ENCODE measurements at regions not wholly inside any gene's neighbourhood (a gene's known extent, or its start where the extent isn't known, plus 50 kb on each side); places are given as distances from the start of the nearest gene placed in this dataset.

DNA sequence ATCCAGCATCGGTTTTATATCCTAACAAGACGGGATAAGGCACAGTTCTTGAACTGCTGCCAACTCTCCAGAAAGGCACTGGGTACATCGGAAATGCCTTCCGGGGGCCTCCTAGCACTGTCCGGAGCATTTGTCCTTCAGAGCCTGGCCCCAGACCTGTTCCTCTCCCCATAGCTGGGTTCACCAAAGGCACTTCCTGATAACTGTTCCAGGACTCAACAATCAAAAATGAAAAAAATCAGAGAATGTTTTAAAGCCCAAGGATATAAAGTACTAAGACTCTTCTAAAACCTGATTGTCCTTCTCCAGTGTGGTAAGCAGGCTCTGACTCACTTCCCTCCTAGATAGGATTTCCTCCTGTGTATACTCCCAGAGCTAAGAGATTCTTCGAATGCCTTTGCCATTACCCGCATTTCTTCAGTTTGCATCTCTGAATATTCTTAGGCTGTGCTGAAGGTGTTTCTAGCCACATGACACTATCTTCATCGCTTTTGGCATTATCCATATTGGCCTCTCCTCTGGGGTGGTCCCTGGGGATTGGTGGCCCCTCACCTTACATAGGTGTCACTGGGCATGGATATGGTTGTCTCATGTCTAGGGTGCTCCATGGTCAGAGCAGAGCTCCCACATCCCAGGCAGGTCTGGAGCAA lies 112.9 kb downstream of the ZBTB18 start:
- H3K4me1 ChIP-seq: peaks cover 22% of the 10 kb centered on the region
- peak; percentile 27 for DNase-seq
- H3K27me3 ChIP-seq (ENCODE audit: low read depth): no peaks in the 10 kb centered on the region
- H3K9me3 ChIP-seq (replicated peaks): no peaks in the 10 kb centered on the region
- H3K36me3 ChIP-seq: no peaks in the 10 kb centered on the region
- H3K27ac ChIP-seq (replicated peaks): peak overlapping the region; percentile 87
- TF ChIP-seq, protein P1, sequence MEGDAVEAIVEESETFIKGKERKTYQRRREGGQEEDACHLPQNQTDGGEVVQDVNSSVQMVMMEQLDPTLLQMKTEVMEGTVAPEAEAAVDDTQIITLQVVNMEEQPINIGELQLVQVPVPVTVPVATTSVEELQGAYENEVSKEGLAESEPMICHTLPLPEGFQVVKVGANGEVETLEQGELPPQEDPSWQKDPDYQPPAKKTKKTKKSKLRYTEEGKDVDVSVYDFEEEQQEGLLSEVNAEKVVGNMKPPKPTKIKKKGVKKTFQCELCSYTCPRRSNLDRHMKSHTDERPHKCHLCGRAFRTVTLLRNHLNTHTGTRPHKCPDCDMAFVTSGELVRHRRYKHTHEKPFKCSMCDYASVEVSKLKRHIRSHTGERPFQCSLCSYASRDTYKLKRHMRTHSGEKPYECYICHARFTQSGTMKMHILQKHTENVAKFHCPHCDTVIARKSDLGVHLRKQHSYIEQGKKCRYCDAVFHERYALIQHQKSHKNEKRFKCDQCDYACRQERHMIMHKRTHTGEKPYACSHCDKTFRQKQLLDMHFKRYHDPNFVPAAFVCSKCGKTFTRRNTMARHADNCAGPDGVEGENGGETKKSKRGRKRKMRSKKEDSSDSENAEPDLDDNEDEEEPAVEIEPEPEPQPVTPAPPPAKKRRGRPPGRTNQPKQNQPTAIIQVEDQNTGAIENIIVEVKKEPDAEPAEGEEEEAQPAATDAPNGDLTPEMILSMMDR (IDR thresholded peaks at IDR 0.05; ENCODE audit: borderline replicate concordance): no peak
- H3K4me3 ChIP-seq: no peak overlapping the region
- intact Hi-C loops (cut with micrococcal nuclease): no loop called here

DNA sequence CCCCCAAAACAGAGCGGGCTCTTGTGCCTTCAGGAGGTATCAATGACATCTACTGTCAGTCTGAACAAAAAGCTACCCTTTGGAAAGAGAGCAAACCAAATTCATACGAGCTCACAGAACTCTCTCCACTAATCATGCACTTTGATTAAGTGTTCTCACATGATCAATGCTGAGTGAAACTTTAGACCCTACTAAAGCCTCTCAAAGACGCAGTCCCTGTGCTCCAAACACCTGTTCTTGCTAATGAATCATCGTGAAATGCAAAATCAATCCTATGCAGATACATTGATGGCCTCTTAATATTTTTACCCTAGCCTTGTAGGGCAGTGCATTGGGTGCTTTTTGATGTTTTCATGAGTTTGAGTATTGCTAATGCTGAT lies 113.4 kb downstream of the ZBTB18 start:
- H3K4me1 ChIP-seq: peaks cover 22% of the 10 kb centered on the region

DNA sequence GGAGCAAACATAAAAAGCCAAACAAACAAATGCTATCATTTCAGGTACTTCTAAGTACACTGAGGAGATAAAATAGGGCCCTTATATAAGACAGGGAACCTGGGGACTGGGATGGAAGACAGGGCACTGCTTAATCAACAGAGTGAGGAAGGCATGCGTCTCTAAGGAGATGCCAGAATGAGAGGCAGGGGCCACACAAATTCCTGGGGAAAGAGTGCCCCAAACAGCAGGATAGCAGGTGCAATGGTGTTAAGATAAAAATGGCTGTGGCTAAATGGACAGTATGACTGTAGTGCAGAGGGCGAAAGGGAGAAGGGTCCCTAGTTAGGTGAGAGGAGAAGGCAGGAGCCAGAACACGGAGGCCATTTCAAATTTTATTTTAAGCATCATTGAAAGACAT lies 113.9 kb downstream of the ZBTB18 start:
- Histone ChIP-seq H3K9me3 (replicated peaks) (no peaks in the 10 kb centered on the region), H3K27ac (replicated peaks) (peak overlapping the region; percentile 87), H3K27me3 (ENCODE audit: low read depth) (no peaks in the 10 kb centered on the region), H3K4me3 (no peak overlapping the region), H3K36me3 (no peaks in the 10 kb centered on the region), H3K4me1 (peaks cover 22% of the 10 kb centered on the region)
- no peak for DNase-seq
- intact Hi-C loops (cut with micrococcal nuclease): no loop called here
- TF ChIP-seq, protein P1 (IDR thresholded peaks at IDR 0.05; ENCODE audit: borderline replicate concordance): no peak

More for the DNA sequence above, 113.4 kb downstream of the ZBTB18 start:
- TF ChIP-seq, protein P1 (IDR thresholded peaks at IDR 0.05; ENCODE audit: borderline replicate concordance): no peak
- Histone ChIP-seq H3K36me3 (no peaks in the 10 kb centered on the region), H3K9me3 (replicated peaks) (no peaks in the 10 kb centered on the region), H3K4me3 (no peak overlapping the region), H3K27me3 (ENCODE audit: low read depth) (no peaks in the 10 kb centered on the region), H3K27ac (replicated peaks) (peak overlapping the region; percentile 87)
- intact Hi-C loops (cut with micrococcal nuclease): no loop called here
- DNase-seq: no peak

DNA sequence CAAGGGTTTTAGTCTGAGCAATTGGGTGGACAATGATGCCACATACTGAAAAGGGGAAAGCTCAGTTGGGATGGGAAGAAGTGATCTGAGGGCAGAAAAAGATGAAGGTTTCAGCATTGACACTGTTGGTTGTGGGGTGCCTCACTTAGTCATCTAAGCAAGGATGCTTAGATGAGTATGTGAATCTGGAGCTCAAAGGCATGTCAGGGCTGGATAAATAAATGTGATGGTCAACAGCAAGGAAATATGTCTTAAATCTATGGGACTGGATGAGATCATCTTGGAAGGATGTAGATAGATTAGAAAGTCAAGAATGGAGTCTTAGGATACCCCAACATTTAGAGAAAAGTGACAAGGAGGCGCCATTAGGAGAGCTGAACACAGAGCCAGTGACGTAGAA lies 114.6 kb downstream of the ZBTB18 start:
- no peak for DNase-seq
- intact Hi-C loops (cut with micrococcal nuclease): no loop called here
- H3K27ac ChIP-seq (replicated peaks): peak overlapping the region; percentile 87
- no peaks in the 10 kb centered on the region for H3K36me3 ChIP-seq
- H3K27me3 ChIP-seq (ENCODE audit: low read depth): no peaks in the 10 kb centered on the region
- peaks cover 22% of the 10 kb centered on the region for H3K4me1 ChIP-seq
- TF ChIP-seq, protein P1 (IDR thresholded peaks at IDR 0.05; ENCODE audit: borderline replicate concordance): no peak
- no peaks in the 10 kb centered on the region for H3K9me3 ChIP-seq (replicated peaks)
- no peak overlapping the region for H3K4me3 ChIP-seq

DNA sequence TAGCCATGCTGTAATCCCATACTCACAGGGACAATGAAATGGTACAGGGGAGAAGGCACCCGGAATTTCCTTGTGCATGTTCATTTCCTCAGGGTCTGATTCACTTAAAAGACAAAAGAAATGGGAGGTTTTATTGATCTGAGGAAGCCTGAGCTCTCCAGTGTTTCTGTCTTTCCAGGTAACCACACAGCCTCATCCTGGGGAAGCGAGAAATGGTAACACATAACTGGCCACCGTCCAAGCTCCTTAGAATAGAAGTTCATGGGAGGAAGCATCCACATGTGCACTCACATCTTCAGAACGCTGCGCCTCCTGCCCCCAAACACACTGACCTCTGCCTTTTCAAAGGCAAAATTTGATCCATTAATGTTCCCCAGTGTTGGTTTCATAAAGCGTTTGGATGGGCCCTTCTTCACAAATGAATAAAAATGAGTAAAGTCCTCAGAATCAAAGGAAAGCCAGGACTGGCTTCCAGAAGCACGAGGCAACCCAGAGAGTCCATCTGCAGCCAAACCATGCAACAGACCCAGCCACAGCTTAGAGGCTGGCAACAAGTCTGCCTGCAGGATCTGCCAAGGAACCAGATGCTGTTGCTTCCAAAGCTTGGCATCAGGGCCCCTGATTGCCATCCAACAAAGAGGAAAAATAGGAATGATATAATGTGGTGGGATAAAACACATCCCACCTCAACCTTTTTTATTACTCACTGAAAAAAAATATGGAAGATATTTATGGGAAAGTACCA lies 120.3 kb downstream of the ZBTB18 start:
- H3K4me3 ChIP-seq: no peak overlapping the region
- no peak for DNase-seq
- no peaks in the 10 kb centered on the region for H3K27me3 ChIP-seq (ENCODE audit: low read depth)
- peaks cover 7% of the 10 kb centered on the region for H3K4me1 ChIP-seq
- TF ChIP-seq, protein P1 (IDR thresholded peaks at IDR 0.05; ENCODE audit: borderline replicate concordance): no peak
- H3K9me3 ChIP-seq (replicated peaks): no peaks in the 10 kb centered on the region
- no peaks in the 10 kb centered on the region for H3K36me3 ChIP-seq
- intact Hi-C loops (cut with micrococcal nuclease): no loop called here
- no peak overlapping the region for H3K27ac ChIP-seq (replicated peaks)
